ENCODE measurements at regions not wholly inside any gene's neighbourhood (a gene's known extent, or its start where the extent isn't known, plus 50 kb on each side); places are given as distances from the start of the nearest gene placed in this dataset.

GRCh38 chr4:80126435-80126834 lies 53.4 kb upstream of the ANTXR2 start:
- TF ChIP-seq, protein P1, sequence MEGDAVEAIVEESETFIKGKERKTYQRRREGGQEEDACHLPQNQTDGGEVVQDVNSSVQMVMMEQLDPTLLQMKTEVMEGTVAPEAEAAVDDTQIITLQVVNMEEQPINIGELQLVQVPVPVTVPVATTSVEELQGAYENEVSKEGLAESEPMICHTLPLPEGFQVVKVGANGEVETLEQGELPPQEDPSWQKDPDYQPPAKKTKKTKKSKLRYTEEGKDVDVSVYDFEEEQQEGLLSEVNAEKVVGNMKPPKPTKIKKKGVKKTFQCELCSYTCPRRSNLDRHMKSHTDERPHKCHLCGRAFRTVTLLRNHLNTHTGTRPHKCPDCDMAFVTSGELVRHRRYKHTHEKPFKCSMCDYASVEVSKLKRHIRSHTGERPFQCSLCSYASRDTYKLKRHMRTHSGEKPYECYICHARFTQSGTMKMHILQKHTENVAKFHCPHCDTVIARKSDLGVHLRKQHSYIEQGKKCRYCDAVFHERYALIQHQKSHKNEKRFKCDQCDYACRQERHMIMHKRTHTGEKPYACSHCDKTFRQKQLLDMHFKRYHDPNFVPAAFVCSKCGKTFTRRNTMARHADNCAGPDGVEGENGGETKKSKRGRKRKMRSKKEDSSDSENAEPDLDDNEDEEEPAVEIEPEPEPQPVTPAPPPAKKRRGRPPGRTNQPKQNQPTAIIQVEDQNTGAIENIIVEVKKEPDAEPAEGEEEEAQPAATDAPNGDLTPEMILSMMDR (IDR thresholded peaks at IDR 0.05; ENCODE audit: low read depth, low read length): no peak
- TF ChIP-seq POLR2A (IDR thresholded peaks at IDR 0.05; ENCODE audit: extremely low read depth, insufficient read length) (no peak), MAX (IDR thresholded peaks at IDR 0.05; ENCODE audit: low read depth, low read length) (no peak)

All from NB4 (cell line).